Suprapubic skin (tissue), 3 donors: ENCODE measurements at regions not wholly inside any gene's neighbourhood (a gene's known extent, or its start where the extent isn't known, plus 50 kb on each side); places are given as distances from the start of the nearest gene placed in this dataset.

Source experiments
- EP300 ChIP-seq: sonication (generic); formaldehyde crosslinking; IDR thresholded peaks from one replicate; pipeline ENCODE4 v1.6.1; 2017; ENCODE audit warnings: antibody characterized with exemption
- POLR2A ChIP-seq, 2 donors: fragments of 450-650 bp; IDR thresholded peaks; one replicate each; pipeline ENCODE4 v1.6.1; 2017; ENCODE audit warnings: antibody characterized with exemption in 2 of 2, mild to moderate bottlenecking in 2 of 2, moderate library complexity in 2 of 2
- TF ChIP-seq, protein P1 (sequence below), 2 donors: fragments of 200-600 bp in 1 of 2; fragments of 450-650 bp in 1 of 2; sonication (generic) in 1 of 2; IDR thresholded peaks; one replicate each; pipeline ENCODE4 v1.5.1; 2016 to 2019; ENCODE audit warnings: antibody characterized with exemption in 2 of 2, mild to moderate bottlenecking in 1 of 2, moderate library complexity in 1 of 2

DNA sequence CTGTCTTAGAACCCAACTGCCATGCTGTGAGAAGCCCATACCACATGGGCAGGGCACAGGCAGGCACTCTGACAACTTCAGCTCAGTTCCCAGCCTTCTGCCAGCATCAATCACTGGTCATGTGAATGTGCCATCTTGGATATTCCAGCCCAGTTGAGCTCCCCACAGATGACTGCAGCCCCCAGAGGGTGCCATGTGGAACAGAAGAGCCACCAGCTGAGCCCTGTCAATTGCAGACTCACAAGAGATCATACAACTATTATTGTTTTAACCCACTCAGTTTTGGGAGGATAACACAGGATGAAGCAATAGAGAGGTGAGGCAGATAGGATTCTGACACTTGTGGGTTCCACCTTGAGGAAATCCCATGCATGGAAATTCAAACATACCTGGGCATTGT, 78.4 kb upstream of the ZBTB40 start:
- TF ChIP-seq, protein P1, sequence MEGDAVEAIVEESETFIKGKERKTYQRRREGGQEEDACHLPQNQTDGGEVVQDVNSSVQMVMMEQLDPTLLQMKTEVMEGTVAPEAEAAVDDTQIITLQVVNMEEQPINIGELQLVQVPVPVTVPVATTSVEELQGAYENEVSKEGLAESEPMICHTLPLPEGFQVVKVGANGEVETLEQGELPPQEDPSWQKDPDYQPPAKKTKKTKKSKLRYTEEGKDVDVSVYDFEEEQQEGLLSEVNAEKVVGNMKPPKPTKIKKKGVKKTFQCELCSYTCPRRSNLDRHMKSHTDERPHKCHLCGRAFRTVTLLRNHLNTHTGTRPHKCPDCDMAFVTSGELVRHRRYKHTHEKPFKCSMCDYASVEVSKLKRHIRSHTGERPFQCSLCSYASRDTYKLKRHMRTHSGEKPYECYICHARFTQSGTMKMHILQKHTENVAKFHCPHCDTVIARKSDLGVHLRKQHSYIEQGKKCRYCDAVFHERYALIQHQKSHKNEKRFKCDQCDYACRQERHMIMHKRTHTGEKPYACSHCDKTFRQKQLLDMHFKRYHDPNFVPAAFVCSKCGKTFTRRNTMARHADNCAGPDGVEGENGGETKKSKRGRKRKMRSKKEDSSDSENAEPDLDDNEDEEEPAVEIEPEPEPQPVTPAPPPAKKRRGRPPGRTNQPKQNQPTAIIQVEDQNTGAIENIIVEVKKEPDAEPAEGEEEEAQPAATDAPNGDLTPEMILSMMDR (IDR thresholded peaks at IDR 0.05) = no peak
- TF ChIP-seq POLR2A (IDR thresholded peaks at IDR 0.05) (no peak), EP300 (no peak)
